Breast epithelium (tissue), 4 donors: ENCODE measurements at regions not wholly inside any gene's neighbourhood (a gene's known extent, or its start where the extent isn't known, plus 50 kb on each side); places are given as distances from the start of the nearest gene placed in this dataset.

Experiments
- DNase-seq, 2 donors: peaks; one replicate each; pipeline ENCODE4 v3.0.0-alpha.2; 2019; ENCODE audit warnings: low spot score in 2 of 2
- H3K27ac ChIP-seq, 2 donors: fragments of 200-600 bp; sonication (generic) in 1 of 2; one replicate each; pipeline ENCODE4 v1.5.1; 2016 to 2019; ENCODE audit warnings: mild to moderate bottlenecking in 1 of 2
- H3K27me3 ChIP-seq, 2 donors: fragments of 200-600 bp; sonication (generic) in 1 of 2; one replicate each; pipeline versions ENCODE4 v1.5.1 to v1.6.0; 2017 to 2019; ENCODE audit warnings: control low read depth in 1 of 2, mild to moderate bottlenecking in 1 of 2
- H3K36me3 ChIP-seq: fragments of 200-600 bp; one replicate; pipeline ENCODE4 v1.5.1; 2019
- H3K4me1 ChIP-seq, 2 donors: fragments of 200-600 bp; sonication (generic); one replicate each; pipeline ENCODE4 v1.5.1; 2016 to 2019; ENCODE audit warnings: control low read depth in 1 of 2
- H3K4me3 ChIP-seq, 3 donors: fragments of 200-600 bp; sonication (generic); 1 replicate in 2 of 3; 2 replicates in 1 of 3; pipeline ENCODE4 v1.5.1; 2016 to 2019; ENCODE audit warnings: mild to moderate bottlenecking in 3 of 3, moderate library complexity in 2 of 3
- H3K9me3 ChIP-seq, 2 donors: fragments of 200-600 bp; sonication (generic) in 1 of 2; one replicate each; pipeline ENCODE4 v1.5.1; 2016 to 2019; ENCODE audit warnings: control low read depth in 1 of 2
- POLR2A ChIP-seq: fragments of 450-650 bp; IDR thresholded peaks from one replicate; pipeline ENCODE4 v1.6.1; 2016; ENCODE audit warnings: antibody characterized with exemption, mild to moderate bottlenecking, moderate library complexity
- POLR2AphosphoS5 ChIP-seq, 3 donors: sonication (generic); formaldehyde crosslinking; IDR thresholded peaks; one replicate each; pipeline ENCODE4 v1.6.1; 2017; ENCODE audit warnings: antibody characterized with exemption in 3 of 3
- intact Hi-C: fragments of 100-400 bp; cut with DNase I; formaldehyde crosslinking; loops from one replicate; pipeline ENCODE4 v1.15.1; 2023; ENCODE audit warnings: low total_unique reads
- TF ChIP-seq, protein P1 (sequence below), 3 donors: fragments of 450-650 bp; IDR thresholded peaks; one replicate each; pipeline ENCODE4 v1.5.1; 2016 to 2017; ENCODE audit warnings: antibody characterized with exemption in 3 of 3, mild to moderate bottlenecking in 3 of 3, moderate library complexity in 3 of 3

DNA sequence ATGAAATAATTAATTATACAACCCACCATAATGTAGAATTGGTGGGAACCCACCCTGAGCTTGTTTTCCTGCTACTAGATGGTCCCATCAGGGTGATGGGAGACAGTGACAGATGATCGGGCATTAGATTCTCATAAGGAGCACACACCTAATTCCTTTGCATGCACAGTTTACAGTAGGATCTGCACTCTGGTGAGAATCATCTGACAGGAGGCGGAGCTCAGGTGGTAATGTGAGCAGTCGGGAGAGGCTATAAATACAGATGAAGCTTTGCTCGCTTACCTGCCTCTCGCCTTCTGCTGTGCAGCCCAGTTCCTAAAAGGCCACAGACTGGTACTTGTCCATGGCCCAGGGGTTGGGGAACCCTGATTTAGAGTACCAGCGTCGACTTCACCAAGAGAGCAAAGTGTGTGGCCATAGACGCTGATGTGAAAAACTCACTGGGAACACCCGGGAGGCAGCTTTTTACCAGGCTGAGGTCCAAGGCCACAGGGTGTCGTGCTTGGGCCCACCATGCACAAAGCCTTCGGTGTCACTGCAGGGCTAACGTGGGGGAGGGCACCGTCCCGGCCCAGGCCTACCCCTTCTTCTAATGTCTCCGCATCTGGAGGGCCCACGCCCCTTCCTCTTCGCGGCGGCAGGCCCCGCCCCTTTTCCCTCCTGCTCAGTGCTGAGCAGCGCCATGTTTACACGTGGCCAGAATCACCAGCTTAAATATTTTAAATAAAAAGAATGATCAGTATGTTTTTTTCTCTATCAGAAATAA is 296.8 kb upstream of the HDAC4 start:
- Histone ChIP-seq H3K9me3 (no peaks in the 10 kb centered on the region), H3K27ac (no peak overlapping the region), H3K4me3 (no peak overlapping the region), H3K27me3 (no peaks in the 10 kb centered on the region), H3K4me1 (no peaks in the 10 kb centered on the region), H3K36me3 (no peaks in the 10 kb centered on the region)
- intact Hi-C loops: no loop called here
- no peak for DNase-seq
- TF ChIP-seq POLR2AphosphoS5 (IDR thresholded peaks at IDR 0.05): no peak
- TF ChIP-seq POLR2A: no peak

DNA sequence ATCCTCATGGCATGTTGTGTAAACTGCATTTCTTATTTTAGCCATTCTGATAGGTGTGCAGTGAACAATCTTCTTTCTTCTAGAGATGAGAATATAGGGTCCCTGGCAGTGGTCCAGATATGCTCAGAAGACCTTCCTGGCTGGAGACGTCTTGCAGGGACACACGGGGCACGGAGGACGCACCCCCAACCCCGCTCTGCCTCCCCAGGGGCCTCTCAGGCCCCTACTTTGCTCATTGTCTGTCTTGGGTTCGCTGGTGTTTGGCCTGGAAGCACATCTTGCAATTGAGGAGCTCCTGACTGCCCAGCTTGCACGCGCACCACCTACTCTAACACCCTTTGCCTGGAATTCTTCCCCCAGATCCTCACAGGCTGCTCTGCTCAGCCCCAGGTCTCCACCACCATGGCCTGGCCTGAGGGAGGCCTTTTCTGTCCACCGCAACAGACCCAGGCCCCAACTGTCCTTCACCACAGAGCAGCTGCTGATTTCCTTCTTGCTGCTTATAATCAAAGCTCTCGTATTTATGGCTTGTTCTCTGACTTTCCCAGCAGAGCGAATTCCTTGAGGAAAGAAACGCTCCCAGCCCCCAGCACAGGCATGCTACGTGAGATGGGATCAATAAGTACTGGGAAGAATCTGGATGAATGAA is 295.9 kb upstream of the HDAC4 start:
- Histone ChIP-seq H3K4me1 (no peaks in the 10 kb centered on the region), H3K4me3 (no peak overlapping the region), H3K36me3 (no peaks in the 10 kb centered on the region), H3K27ac (no peak overlapping the region), H3K9me3 (no peaks in the 10 kb centered on the region), H3K27me3 (no peaks in the 10 kb centered on the region)
- intact Hi-C loops: no loop called here
- no peak for DNase-seq
- TF ChIP-seq POLR2A (no peak), POLR2AphosphoS5 (IDR thresholded peaks at IDR 0.05) (no peak)
- TF ChIP-seq, protein P1, sequence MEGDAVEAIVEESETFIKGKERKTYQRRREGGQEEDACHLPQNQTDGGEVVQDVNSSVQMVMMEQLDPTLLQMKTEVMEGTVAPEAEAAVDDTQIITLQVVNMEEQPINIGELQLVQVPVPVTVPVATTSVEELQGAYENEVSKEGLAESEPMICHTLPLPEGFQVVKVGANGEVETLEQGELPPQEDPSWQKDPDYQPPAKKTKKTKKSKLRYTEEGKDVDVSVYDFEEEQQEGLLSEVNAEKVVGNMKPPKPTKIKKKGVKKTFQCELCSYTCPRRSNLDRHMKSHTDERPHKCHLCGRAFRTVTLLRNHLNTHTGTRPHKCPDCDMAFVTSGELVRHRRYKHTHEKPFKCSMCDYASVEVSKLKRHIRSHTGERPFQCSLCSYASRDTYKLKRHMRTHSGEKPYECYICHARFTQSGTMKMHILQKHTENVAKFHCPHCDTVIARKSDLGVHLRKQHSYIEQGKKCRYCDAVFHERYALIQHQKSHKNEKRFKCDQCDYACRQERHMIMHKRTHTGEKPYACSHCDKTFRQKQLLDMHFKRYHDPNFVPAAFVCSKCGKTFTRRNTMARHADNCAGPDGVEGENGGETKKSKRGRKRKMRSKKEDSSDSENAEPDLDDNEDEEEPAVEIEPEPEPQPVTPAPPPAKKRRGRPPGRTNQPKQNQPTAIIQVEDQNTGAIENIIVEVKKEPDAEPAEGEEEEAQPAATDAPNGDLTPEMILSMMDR (IDR thresholded peaks at IDR 0.05): no peak

DNA sequence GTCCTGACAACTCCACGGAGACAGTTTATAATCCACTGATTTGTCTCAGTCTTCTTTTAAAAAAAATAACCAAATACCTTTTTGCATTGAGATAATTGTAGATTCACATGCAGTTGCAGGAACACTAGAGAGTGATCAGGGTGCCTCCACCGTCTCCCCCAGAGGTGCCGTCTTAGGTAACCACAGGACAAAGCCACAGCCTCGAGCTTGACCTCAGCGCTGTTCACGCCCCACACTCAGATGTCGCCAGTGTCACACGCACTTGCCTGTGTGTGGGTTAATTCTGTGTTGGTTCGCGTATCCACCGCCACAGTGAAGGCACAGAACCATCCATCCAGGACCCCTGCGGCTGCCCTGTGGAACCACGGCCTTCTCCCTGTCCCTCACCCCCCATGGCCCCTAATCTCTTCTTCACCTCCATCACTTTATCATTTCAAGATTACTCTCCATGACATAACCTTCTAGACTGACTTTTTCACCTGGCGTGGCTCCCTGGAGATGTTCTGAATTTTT is 295.0 kb upstream of the HDAC4 start:
- Histone ChIP-seq H3K4me3 (no peak overlapping the region), H3K27me3 (no peaks in the 10 kb centered on the region), H3K36me3 (no peaks in the 10 kb centered on the region), H3K27ac (no peak overlapping the region), H3K9me3 (no peaks in the 10 kb centered on the region), H3K4me1 (no peaks in the 10 kb centered on the region)
- intact Hi-C loops: no loop called here
- TF ChIP-seq POLR2A: no peak
- TF ChIP-seq, protein P1 (IDR thresholded peaks at IDR 0.05): no peak
- TF ChIP-seq POLR2AphosphoS5 (IDR thresholded peaks at IDR 0.05): no peak
- DNase-seq: no peak

DNA sequence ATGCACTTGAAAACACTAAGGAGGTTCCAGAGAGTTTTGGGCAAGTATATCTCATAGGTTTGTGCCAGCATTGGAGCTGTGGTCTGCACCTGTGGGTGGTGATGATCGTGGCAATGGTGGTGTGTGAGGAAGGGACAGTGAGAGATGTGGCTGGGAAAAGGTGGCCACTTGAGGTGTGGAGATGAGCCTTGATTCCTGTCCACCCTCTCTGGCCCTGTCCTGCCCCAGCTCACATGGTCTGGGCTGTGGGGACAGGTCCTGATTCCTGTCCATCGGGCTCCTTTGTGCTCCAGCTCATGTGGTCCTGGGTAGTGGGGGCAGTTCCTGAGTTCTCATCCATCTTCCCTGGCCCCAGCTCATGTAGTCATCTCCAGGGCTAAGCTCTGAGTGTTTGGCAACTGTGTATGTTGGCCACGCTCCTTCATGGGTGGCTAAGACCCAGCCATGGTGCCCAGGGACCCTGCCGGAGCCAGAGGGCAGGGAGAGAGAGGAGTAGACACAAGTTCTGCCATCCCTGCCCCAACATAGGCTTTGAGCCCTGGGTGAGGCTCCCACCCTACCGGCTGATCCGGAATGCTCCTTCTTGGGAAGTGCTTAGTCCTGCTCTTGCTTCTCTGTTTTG is 294.4 kb upstream of the HDAC4 start:
- H3K4me3 ChIP-seq: no peak overlapping the region
- H3K9me3 ChIP-seq: no peaks in the 10 kb centered on the region
- H3K27me3 ChIP-seq: no peaks in the 10 kb centered on the region
- TF ChIP-seq POLR2AphosphoS5 (IDR thresholded peaks at IDR 0.05): no peak
- TF ChIP-seq, protein P1 (IDR thresholded peaks at IDR 0.05): no peak
- TF ChIP-seq POLR2A: no peak
- no peak for DNase-seq
- no peaks in the 10 kb centered on the region for H3K4me1 ChIP-seq
- no peaks in the 10 kb centered on the region for H3K36me3 ChIP-seq
- no peak overlapping the region for H3K27ac ChIP-seq
- intact Hi-C loops: no loop called here

DNA sequence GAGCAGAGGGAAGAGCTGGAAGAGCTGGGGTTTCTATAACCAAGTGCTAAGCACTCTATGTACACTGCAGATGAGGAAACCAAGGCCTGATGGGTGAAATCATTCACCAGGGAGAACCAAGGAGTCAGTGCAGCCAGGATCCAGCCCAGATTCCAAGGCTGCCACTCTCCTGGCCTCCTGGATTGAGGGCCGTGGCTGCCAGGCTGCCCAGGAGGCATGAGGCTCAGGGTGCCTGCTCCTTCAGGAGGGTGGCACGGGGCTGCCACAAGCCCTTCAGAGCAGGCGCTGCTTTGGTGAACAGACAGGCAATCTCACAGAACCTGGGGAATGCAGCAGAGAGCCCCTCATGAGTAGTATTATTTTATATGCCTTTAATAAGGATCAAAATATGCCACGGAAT is 293.7 kb upstream of the HDAC4 start:
- Histone ChIP-seq H3K27ac (no peak overlapping the region), H3K36me3 (no peaks in the 10 kb centered on the region), H3K4me3 (no peak overlapping the region), H3K4me1 (no peaks in the 10 kb centered on the region), H3K27me3 (no peaks in the 10 kb centered on the region), H3K9me3 (no peaks in the 10 kb centered on the region)
- TF ChIP-seq POLR2AphosphoS5 (IDR thresholded peaks at IDR 0.05) (no peak), POLR2A (no peak)
- TF ChIP-seq, protein P1 (IDR thresholded peaks at IDR 0.05): no peak
- intact Hi-C loops: no loop called here
- DNase-seq: no peak
